IMR-90 (cell line): ENCODE measurements at regions not wholly inside any gene's neighbourhood (a gene's known extent, or its start where the extent isn't known, plus 50 kb on each side); places are given as distances from the start of the nearest gene placed in this dataset.

ENCODE experiments used
- ATAC-seq: fragments of 200-7000 bp; cut with Tn5 transposase; 2 replicates; pipeline ENCODE4 v1.9.1; 2020; ENCODE audit warnings: low read depth, mild to moderate bottlenecking, moderate library complexity
- BruUV-seq: library from RNA; stranded (reverse); fragments of 400-500 nt; replicated peaks from 2 replicates; lab custom pipeline; 2021; lab: Mats Ljungman, UMichigan
- CTCF ChIA-PET: fragments of 300-600 bp; formaldehyde crosslinking; extraction: SDS; loops from one replicate; lab custom pipeline; 2021; ENCODE audit warnings: antibody characterized with exemption; lab: Yijun Ruan, JAX
- POLR2A ChIA-PET: fragments of 300-600 bp; sonication (Branson Sonifier 250); formaldehyde crosslinking; loops from one replicate; lab custom pipeline; 2022; ENCODE audit warnings: antibody characterized with exemption; ENCODE audit not compliant: unreplicated experiment; lab: Charles Lee
- DNase-seq: peaks from one replicate; pipeline ENCODE4 v3.0.0; 2013
- H2AFZ ChIP-seq: replicated peaks from 2 replicates; pipeline ENCODE3; 2013; ENCODE audit warnings: low read length, mild to moderate bottlenecking; ENCODE audit not compliant: poor library complexity
- H2AK5ac ChIP-seq: 2 replicates; pipeline ENCODE4 v1.6.1; 2013; ENCODE audit warnings: low read depth, low read length, inconsistent platforms
- H2AK9ac ChIP-seq: replicated peaks from 2 replicates; pipeline ENCODE3; 2013; ENCODE audit warnings: mild to moderate bottlenecking, low read depth, low read length, moderate library complexity; ENCODE audit not compliant: poor library complexity
- H2BK120ac ChIP-seq: 2 replicates; pipeline ENCODE4 v1.6.1; 2013; ENCODE audit warnings: low read depth, low read length, inconsistent platforms
- H2BK15ac ChIP-seq: 3 replicates; pipeline ENCODE4 v1.6.1; 2013; ENCODE audit warnings: low read depth, low read length, inconsistent platforms
- H2BK20ac ChIP-seq: 2 replicates; pipeline ENCODE4 v1.6.1; 2013; ENCODE audit warnings: low read depth, mild to moderate bottlenecking, inconsistent platforms, low read length, moderate library complexity
- H2BK5ac ChIP-seq: 2 replicates; pipeline ENCODE4 v1.6.1; 2013; ENCODE audit warnings: mild to moderate bottlenecking, low read depth, low read length, inconsistent platforms; ENCODE audit not compliant: poor library complexity, severe bottlenecking
- H3K14ac ChIP-seq: replicated peaks from 2 replicates; pipeline ENCODE4 v1.6.1; 2013; ENCODE audit warnings: low read depth, low read length, inconsistent platforms
- H3K18ac ChIP-seq: 2 replicates; pipeline ENCODE4 v1.6.1; 2013; ENCODE audit warnings: low read depth, low read length, control low read depth
- H3K23ac ChIP-seq: 2 replicates; pipeline ENCODE4 v1.6.1; 2013; ENCODE audit warnings: low read depth, low read length, inconsistent platforms
- H3K27ac ChIP-seq: 2 replicates; pipeline ENCODE4 v1.5.1; 2013; ENCODE audit warnings: mild to moderate bottlenecking, control low read depth, low read length; ENCODE audit not compliant: insufficient read depth
- H3K27me3 ChIP-seq: 2 replicates; pipeline ENCODE4 v1.6.1; 2013; ENCODE audit warnings: low read length; ENCODE audit not compliant: control insufficient read depth, insufficient read depth
- H3K36me3 ChIP-seq: 2 replicates; pipeline ENCODE4 v1.6.1; 2013; ENCODE audit warnings: low read length, mixed read lengths; ENCODE audit not compliant: control insufficient read depth, insufficient read depth
- H3K4ac ChIP-seq: 2 replicates; pipeline ENCODE4 v1.6.1; 2013; ENCODE audit warnings: low read depth, low read length, inconsistent platforms
- H3K4me1 ChIP-seq: 2 replicates; pipeline ENCODE4 v1.6.1; 2013; ENCODE audit warnings: low read length, mixed read lengths; ENCODE audit not compliant: control insufficient read depth, insufficient read depth
- H3K4me2 ChIP-seq: 2 replicates; pipeline ENCODE4 v1.6.1; 2013; ENCODE audit warnings: low read depth, mild to moderate bottlenecking, control low read depth, low read length, moderate library complexity
- H3K4me3 ChIP-seq: 2 replicates; pipeline ENCODE4 v1.5.1; 2013; ENCODE audit warnings: low read depth, mild to moderate bottlenecking, control low read depth, low read length, moderate library complexity; ENCODE audit not compliant: insufficient read depth
- H3K56ac ChIP-seq: 2 replicates; pipeline ENCODE4 v1.6.1; 2013; ENCODE audit warnings: low read length, inconsistent platforms; ENCODE audit not compliant: insufficient read depth; ENCODE audit errors: extremely low read depth
- H3K79me1 ChIP-seq, 2 experiments: 2 replicates each; pipeline ENCODE4 v1.6.1; 2013; ENCODE audit warnings: low read length in 2 of 2, inconsistent platforms in 1 of 2, low read depth in 1 of 2
- H3K9ac ChIP-seq: 2 replicates; pipeline ENCODE4 v1.6.1; 2013; ENCODE audit warnings: low read depth, low read length, control low read depth
- H3K9me1 ChIP-seq: 2 replicates; pipeline ENCODE4 v1.6.1; 2013; ENCODE audit warnings: low read length, inconsistent platforms; ENCODE audit not compliant: insufficient read depth
- H3K9me3 ChIP-seq: 2 replicates; pipeline ENCODE4 v1.6.1; 2013; ENCODE audit warnings: low read length; ENCODE audit not compliant: control insufficient read depth, insufficient read depth
- H4K20me1 ChIP-seq: 2 replicates; pipeline ENCODE4 v1.6.1; 2013; ENCODE audit warnings: low read length, inconsistent platforms; ENCODE audit not compliant: insufficient read depth
- H4K5ac ChIP-seq: 2 replicates; pipeline ENCODE4 v1.6.1; 2013; ENCODE audit warnings: mild to moderate bottlenecking, low read depth, low read length, control low read depth
- H4K8ac ChIP-seq, 2 experiments: 2 replicates each; pipeline ENCODE4 v1.6.1; 2013; ENCODE audit warnings: low read depth in 2 of 2, low read length in 2 of 2, control low read depth in 1 of 2, inconsistent platforms in 1 of 2
- H4K91ac ChIP-seq: 2 replicates; pipeline ENCODE4 v1.6.1; 2013; ENCODE audit warnings: low read depth, low read length, inconsistent platforms; ENCODE audit not compliant: insufficient read depth
- CEBPB ChIP-seq: IDR thresholded peaks from 2 replicates; pipeline ENCODE4 v1.6.1; 2012; ENCODE audit warnings: low read depth, low read length, improper control_type of control experiment
- dilution Hi-C: fragments of 300-500 bp; cut with HindIII; formaldehyde crosslinking; loops from one replicate; pipeline ENCODE4 v1.14.3; 2018; ENCODE audit warnings: low sequenced_read_pairs; ENCODE audit not compliant: unreplicated experiment
- in situ Hi-C: fragments of 300-500 bp; cut with MboI; formaldehyde crosslinking; loops from 3 replicates; pipeline ENCODE4 v1.14.3; 2019; ENCODE audit warnings: low sequenced_read_pairs, inconsistent platforms, mixed read lengths
- intact Hi-C: fragments of 100-400 bp; cut with micrococcal nuclease; formaldehyde crosslinking; loops from 2 replicates; pipeline ENCODE4 v1.10.0; 2022

GRCh38 chr12:61676520-61676919, 583.7 kb upstream of the USP15 start:
- no TSS peak for BruUV-seq
- ChIA-PET CTCF (no interaction called here), POLR2A (no interaction called here)
- Histone ChIP-seq H4K91ac (no peak overlapping the region), H3K9me1 (no peaks in the 10 kb centered on the region), H2BK5ac (no peak overlapping the region), H3K36me3 (no peaks in the 10 kb centered on the region), H3K79me1 (no peaks in the 10 kb centered on the region), H3K18ac (no peak overlapping the region), H2BK15ac (no peak overlapping the region), H4K8ac (no peak overlapping the region), H3K27me3 (no peaks in the 10 kb centered on the region), H2BK120ac (no peak overlapping the region), H4K5ac (no peak overlapping the region), H3K9ac (no peak overlapping the region), H3K56ac (no peak overlapping the region), H4K20me1 (no peaks in the 10 kb centered on the region), H3K14ac (no peak overlapping the region), H3K27ac (no peak overlapping the region), H3K23ac (no peak overlapping the region), H3K9me3 (peaks cover 13% of the 10 kb centered on the region), H3K4me2 (no peak overlapping the region), H2AK9ac (no peak overlapping the region), H3K4ac (no peak overlapping the region), H2AFZ (no peak overlapping the region), H2BK20ac (no peak overlapping the region), H2AK5ac (no peak overlapping the region), H3K4me1 (no peaks in the 10 kb centered on the region), H3K4me3 (no peak overlapping the region)
- intact Hi-C loops (no loop called here), in situ Hi-C loops (no loop called here), dilution Hi-C loops (no loop called here)
- TF ChIP-seq CEBPB, result no peak
- DNase-seq, result no peak
- ATAC-seq, result no peak
